ENCODE measurements at regions not wholly inside any gene's neighbourhood (a gene's known extent, or its start where the extent isn't known, plus 50 kb on each side); places are given as distances from the start of the nearest gene placed in this dataset.

- POLR2A ChIA-PET: no interaction called here
- Histone ChIP-seq H2AFZ (ENCODE audit: control insufficient read depth, low read depth, low read length) (no peak overlapping the region), H3K4me1 (ENCODE audit: control insufficient read depth, insufficient read depth, low read length) (no peaks in the 10 kb centered on the region), H3K27me3 (replicated peaks in 1 of 2; ENCODE audit: control insufficient read depth in 2 of 2, insufficient read depth in 2 of 2, low read length in 1 of 2) (no peaks in the 10 kb centered on the region), H3K9me3 (replicated peaks; ENCODE audit: control insufficient read depth, insufficient read depth, low read length) (no peaks in the 10 kb centered on the region), H3K4me2 (ENCODE audit: control insufficient read depth, insufficient read depth) (no peak overlapping the region), H3K79me2 (ENCODE audit: control insufficient read depth, insufficient read depth, low read length) (no peaks in the 10 kb centered on the region), H3K4me3 (no peak overlapping the region), H3K27ac (ENCODE audit: control insufficient read depth, insufficient read depth) (no peak overlapping the region), H4K20me1 (ENCODE audit: control insufficient read depth, insufficient read depth) (no peaks in the 10 kb centered on the region), H3K9ac (ENCODE audit: control insufficient read depth, insufficient read depth, low read length) (no peak overlapping the region), H3K36me3 (ENCODE audit: control insufficient read depth in 2 of 2, insufficient read depth in 2 of 2, low read length in 1 of 2) (no peaks in the 10 kb centered on the region)
- RAD21 ChIA-PET (ENCODE audit: unreplicated experiment): no interaction called here
- in situ Hi-C loops (cut with MboI): no loop called here
- intact Hi-C loops (cut with micrococcal nuclease; ENCODE audit: unreplicated experiment): no loop called here
- no peak for TF ChIP-seq IKZF1 (conservative IDR thresholded peaks at IDR 0.05)
- TF ChIP-seq FOS (IDR thresholded peaks at IDR 0.05; ENCODE audit: borderline replicate concordance, extremely low read depth, insufficient read length): no peak
- no peak for TF ChIP-seq HCFC1 (IDR thresholded peaks at IDR 0.05; ENCODE audit: low read length)
- TF ChIP-seq CREM (IDR thresholded peaks at IDR 0.05; ENCODE audit: low read depth): no peak
- TF ChIP-seq CTCF (IDR thresholded peaks at IDR 0.05 in 2 of 3, conservative IDR thresholded peaks at IDR 0.05 in 1 of 3; ENCODE audit: control insufficient read depth in 2 of 3, extremely low read depth in 1 of 3, insufficient read depth in 1 of 3, low read depth in 3 of 3, low read length in 3 of 3): no peak
- TF ChIP-seq RAD21 (IDR thresholded peaks at IDR 0.05; ENCODE audit: insufficient read depth, low read depth, low read length): no peak
- no peak for TF ChIP-seq E2F8 (IDR thresholded peaks at IDR 0.05; ENCODE audit: low read depth, partially characterized antibody)
- TF ChIP-seq SUZ12 (IDR thresholded peaks at IDR 0.05; ENCODE audit: unreplicated experiment): no peak
- TF ChIP-seq NRF1 (conservative IDR thresholded peaks at IDR 0.05; ENCODE audit: low read depth, low read length): no peak
- no peak for TF ChIP-seq CBX3 (IDR thresholded peaks at IDR 0.05; ENCODE audit: borderline replicate concordance, low read depth)
- TF ChIP-seq ETV6 (conservative IDR thresholded peaks at IDR 0.05 in 1 of 2, IDR thresholded peaks at IDR 0.05 in 1 of 2; ENCODE audit: borderline replicate concordance in 1 of 2, low read depth in 1 of 2): no peak
- TF ChIP-seq ZNF207 (IDR thresholded peaks at IDR 0.05; ENCODE audit: borderline replicate concordance): no peak
- 32% methylated on average over 2 of the region's 2 CpGs for WGBS (ENCODE audit: insufficient coverage, insufficient replicate concordance, low lambda C conversion rate, missing lambda C conversion rate)
- ATAC-seq: no peak
- SMC1A ChIA-PET (ENCODE audit: uncharacterized antibody, unreplicated experiment): interaction anchor here (1.0 kb wide), 1 partner anchor 16 kb away, joined by 3 read pairs; no protein-coding TSS in a partner anchor
- CTCF ChIA-PET: no interaction called here
- BruUV-seq (replicated peaks): no TSS peak
- DNase-seq (ENCODE audit: low read depth, low spot score): no peak
- FAIRE-seq: no peak
Measured at GRCh38 chr13:82672248-82672647, 1210.0 kb downstream of the SLITRK1 start.

Measured in GM12878 (cell line).